ENCODE measurements at regions not wholly inside any gene's neighbourhood (a gene's known extent, or its start where the extent isn't known, plus 50 kb on each side); places are given as distances from the start of the nearest gene placed in this dataset.

- H3K27me3 Mint-ChIP-seq (ENCODE audit: insufficient read depth), result peaks cover 9% of the 10 kb centered on the region
These were observed 126.7 kb upstream of the NSMCE3 start for GRCh38 chr15:29396176-29396811.

GRCh38 chr15:29393443-29393842, 123.8 kb upstream of the NSMCE3 start:
- DNase-seq, result no peak
- Mint-ChIP-seq H3K27me3 (ENCODE audit: insufficient read depth) (peaks cover 2% of the 10 kb centered on the region), H3K4me1 (ENCODE audit: low read depth) (no peaks in the 10 kb centered on the region), H3K36me3 (ENCODE audit: low read depth) (no peaks in the 10 kb centered on the region), H3K4me3 (no peak overlapping the region), H3K27ac (no peak overlapping the region), H3K9me3 (no peaks in the 10 kb centered on the region; the same call in 1 of the 2 replicates)
- TF ChIP-seq, protein P1, sequence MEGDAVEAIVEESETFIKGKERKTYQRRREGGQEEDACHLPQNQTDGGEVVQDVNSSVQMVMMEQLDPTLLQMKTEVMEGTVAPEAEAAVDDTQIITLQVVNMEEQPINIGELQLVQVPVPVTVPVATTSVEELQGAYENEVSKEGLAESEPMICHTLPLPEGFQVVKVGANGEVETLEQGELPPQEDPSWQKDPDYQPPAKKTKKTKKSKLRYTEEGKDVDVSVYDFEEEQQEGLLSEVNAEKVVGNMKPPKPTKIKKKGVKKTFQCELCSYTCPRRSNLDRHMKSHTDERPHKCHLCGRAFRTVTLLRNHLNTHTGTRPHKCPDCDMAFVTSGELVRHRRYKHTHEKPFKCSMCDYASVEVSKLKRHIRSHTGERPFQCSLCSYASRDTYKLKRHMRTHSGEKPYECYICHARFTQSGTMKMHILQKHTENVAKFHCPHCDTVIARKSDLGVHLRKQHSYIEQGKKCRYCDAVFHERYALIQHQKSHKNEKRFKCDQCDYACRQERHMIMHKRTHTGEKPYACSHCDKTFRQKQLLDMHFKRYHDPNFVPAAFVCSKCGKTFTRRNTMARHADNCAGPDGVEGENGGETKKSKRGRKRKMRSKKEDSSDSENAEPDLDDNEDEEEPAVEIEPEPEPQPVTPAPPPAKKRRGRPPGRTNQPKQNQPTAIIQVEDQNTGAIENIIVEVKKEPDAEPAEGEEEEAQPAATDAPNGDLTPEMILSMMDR (IDR thresholded peaks at IDR 0.05), result no peak

More at GRCh38 chr15:29396176-29396811, 126.7 kb upstream of the NSMCE3 start:
- TF ChIP-seq, protein P1 (IDR thresholded peaks at IDR 0.05), result no peak
- Mint-ChIP-seq H3K4me1 (ENCODE audit: low read depth) (no peaks in the 10 kb centered on the region), H3K27ac (no peak overlapping the region), H3K36me3 (ENCODE audit: low read depth) (no peaks in the 10 kb centered on the region), H3K4me3 (no peak overlapping the region), H3K9me3 (no peaks in the 10 kb centered on the region; the same call in 1 of the 2 replicates)
- DNase-seq, result no peak

DNA sequence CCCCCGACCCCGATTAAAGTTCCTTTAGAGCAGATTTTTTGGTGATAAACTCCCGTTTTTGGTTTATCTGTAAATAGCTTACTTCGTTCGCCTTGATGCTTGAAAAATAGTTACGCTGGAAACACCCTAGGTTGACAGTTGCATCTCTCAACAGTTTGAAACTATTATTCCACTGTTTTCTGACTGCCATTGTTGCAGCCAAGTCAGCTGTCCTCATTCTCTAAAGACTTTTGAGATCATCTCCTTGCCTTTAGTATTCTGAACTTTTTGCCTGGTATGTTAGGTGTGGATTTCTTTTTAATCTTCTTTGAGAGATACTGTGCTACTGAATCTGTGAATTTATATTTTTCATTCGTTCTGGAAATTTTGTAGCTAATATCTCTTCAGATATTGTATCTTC, 122.7 kb upstream of the NSMCE3 start:
- Mint-ChIP-seq H3K36me3 (ENCODE audit: low read depth) (no peaks in the 10 kb centered on the region), H3K4me3 (no peak overlapping the region)

GRCh38 chr15:29390051-29390450, 120.4 kb upstream of the NSMCE3 start:
- Mint-ChIP-seq H3K36me3 (ENCODE audit: low read depth) (no peaks in the 10 kb centered on the region), H3K27me3 (ENCODE audit: insufficient read depth) (peaks cover 2% of the 10 kb centered on the region), H3K9me3 (peaks cover 6% of the 10 kb centered on the region; the same call in 1 of the 2 replicates), H3K4me1 (ENCODE audit: low read depth) (no peaks in the 10 kb centered on the region), H3K27ac (no peak overlapping the region), H3K4me3 (no peak overlapping the region)
- TF ChIP-seq, protein P1 (IDR thresholded peaks at IDR 0.05), result no peak
- DNase-seq, result no peak

More for the DNA sequence above, 122.7 kb upstream of the NSMCE3 start:
- Mint-ChIP-seq H3K9me3 (no peaks in the 10 kb centered on the region; the same call in 1 of the 2 replicates), H3K27ac (no peak overlapping the region), H3K27me3 (ENCODE audit: insufficient read depth) (peaks cover 2% of the 10 kb centered on the region), H3K4me1 (ENCODE audit: low read depth) (no peaks in the 10 kb centered on the region)
- DNase-seq, result no peak
- TF ChIP-seq, protein P1 (IDR thresholded peaks at IDR 0.05), result no peak

GRCh38 chr15:29386523-29386922, 116.9 kb upstream of the NSMCE3 start:
- Mint-ChIP-seq H3K27me3 (ENCODE audit: insufficient read depth) (peaks cover 2% of the 10 kb centered on the region), H3K27ac (no peak overlapping the region), H3K4me3 (no peak overlapping the region), H3K9me3 (peaks cover 16% of the 10 kb centered on the region; the same call in 1 of the 2 replicates), H3K36me3 (ENCODE audit: low read depth) (no peaks in the 10 kb centered on the region), H3K4me1 (ENCODE audit: low read depth) (no peaks in the 10 kb centered on the region)
- DNase-seq, result no peak
- TF ChIP-seq, protein P1 (IDR thresholded peaks at IDR 0.05), result no peak

Measured in HFFc6 (cell line).